ENCODE measurements at regions not wholly inside any gene's neighbourhood (a gene's known extent, or its start where the extent isn't known, plus 50 kb on each side); places are given as distances from the start of the nearest gene placed in this dataset.

DNA sequence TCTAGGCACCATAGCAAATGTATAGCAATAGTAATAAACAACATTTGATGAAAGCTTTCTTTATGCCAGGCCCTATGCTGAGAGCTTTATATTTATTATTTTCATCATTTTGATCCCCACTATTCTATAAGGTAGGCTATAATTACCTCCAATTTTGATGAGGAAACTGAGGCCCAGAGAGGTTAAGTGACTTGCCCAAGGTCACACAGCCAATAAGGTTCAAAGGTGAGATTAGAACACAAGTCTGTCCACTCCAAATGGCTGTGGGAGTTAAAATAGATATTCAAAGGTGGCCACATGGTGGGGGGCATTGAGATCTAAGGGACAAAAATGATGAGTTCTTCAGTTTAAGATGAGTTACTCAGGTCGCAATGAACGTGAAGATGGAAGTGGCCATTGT lies 269.9 kb downstream of the BMP7 start:
- DNase-seq (ENCODE audit: low spot score) = no peak

DNA sequence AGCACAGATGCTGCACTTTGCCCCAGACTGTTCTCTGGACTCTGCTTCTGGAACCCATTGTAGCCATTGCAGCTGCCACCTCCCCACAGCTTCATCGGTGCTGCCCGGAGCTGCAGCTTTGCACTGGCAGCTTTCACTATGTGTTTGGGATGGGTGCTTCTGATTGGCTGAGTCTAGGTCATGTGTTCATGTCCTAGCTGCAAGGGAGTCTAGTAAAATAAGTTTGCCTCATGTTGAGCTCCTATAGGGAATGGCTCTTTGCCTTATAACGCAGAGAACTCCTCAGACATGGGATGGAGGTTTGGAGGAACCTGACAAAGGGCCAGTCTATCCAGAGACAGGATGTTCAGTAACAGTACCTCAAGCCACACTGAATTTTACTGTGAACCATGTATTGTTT lies 268.0 kb downstream of the BMP7 start:
- DNase-seq (ENCODE audit: low spot score) = no peak

DNA sequence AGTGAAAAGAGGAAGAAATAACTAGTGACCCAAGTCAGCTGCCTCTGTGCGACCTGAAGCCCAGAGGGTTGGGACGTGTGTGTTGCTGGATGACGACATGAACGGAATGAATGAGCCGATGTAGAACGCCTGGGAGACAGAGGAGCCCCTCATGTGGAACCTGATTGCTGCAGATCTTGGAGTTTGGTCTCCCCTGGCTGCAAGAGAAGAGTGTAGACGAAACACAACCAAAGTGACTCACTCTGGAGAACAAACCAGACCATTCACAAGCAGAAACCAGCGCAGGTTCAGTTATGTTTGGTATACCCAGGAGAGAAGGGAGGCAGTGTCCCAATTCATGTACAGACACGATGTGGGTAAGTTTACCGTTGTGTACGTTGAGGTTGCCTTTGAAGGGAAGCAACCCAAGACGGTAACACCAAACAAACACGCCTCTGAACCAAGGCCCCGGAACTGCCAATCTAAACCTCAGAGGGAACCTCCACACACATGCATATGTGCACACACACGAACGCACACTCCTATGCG lies 265.9 kb downstream of the BMP7 start:
- DNase-seq (ENCODE audit: low spot score) = no peak

GRCh38 chr20:57001126-57001767 lies 265.2 kb downstream of the BMP7 start:
- no peak for DNase-seq (ENCODE audit: low spot score)

DNA sequence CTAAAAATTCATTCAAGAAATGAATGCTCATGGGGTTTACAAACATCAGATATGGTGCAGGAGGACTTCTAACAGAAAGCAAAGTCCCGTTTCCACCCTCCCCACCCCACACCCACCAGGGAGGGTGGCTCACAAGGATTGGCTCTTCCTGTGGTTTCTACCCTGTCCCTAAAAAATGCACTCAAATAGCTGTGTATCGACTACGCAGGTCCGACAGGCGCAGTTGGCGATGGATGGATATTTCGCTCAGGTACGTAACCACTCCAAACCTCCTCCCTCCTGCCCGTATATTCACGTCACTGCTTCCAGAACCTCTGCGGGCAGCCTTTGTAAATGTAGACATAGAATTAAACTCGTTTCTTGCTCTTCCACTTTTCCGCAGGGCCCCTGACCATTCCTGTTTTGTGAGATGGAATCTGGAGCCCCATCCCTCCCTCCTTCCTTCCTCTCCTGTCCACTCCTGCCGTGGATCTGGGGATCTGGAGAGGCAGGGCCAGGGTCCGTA lies 264.3 kb downstream of the BMP7 start:
- DNase-seq (ENCODE audit: low spot score) = no peak

DNA sequence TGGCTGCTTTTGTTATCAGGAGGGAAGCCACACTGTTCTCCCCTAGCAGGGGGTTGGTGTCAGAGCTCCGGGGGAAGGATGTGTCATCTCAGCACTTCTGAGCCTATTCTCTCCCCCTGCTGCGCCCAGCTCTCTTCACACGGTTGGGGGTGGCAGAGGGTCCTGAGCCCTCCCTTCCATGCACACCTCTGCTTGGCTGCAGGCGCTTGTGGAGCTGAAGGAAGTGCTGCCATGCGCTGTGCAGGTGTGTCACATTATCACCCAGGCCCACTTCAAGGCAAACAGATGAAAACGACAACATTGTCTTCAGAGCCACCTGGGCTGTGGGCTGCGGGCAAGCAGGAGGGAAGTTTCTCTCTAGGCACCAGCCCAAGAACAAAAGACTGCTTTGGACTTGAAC lies 263.4 kb downstream of the BMP7 start:
- DNase-seq (ENCODE audit: low spot score) = no peak

- no peak for DNase-seq (ENCODE audit: low spot score)
Observed at GRCh38 chr20:57004416-57004815, 262.0 kb downstream of the BMP7 start.

DNA sequence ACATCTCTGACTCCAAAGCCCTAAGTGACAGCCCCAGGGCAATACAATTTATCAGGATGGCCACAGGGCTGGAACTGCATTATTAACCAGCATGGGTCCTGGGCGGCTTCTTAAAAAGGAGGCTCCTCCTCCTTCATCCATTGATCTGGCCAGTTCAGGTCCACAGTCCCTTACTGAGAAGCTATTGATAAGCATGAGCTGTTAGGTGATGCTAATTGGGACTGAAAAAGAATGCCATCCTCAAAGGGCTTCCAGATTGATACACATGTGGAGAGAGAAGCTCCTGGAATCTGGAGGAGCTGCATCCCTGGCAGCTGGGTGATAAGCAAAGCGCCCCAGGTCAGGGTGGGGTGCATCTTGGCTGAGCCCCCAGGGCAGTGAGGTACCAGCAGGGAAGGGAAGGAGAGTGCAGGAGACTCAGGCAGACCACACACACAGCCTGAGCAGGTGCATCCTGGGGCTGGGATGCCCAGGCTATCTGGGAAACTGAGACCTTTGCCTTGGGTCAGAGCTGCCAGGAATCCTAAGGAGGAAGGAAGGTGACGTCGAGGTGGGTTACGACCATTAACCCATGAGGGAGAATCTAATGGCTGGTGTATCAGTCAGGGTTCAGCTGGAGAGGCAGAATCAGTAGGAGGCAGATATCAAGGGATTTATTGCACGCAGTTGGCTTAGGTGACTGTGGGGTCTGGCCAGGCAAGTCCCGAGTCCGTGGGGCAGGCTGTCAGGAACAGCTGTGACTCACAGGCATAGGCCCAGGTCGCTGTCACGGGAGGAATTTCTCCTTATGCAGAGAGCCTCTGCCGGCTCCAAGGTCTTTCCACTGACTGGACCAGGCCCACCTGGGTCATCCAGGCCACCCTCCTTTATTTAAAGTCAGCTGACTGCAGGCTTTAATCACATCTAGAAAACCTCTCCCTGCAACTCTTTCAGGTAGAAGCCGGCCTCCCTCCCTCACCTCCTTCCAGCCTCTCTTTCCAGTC lies 261.2 kb downstream of the BMP7 start:
- DNase-seq (ENCODE audit: low spot score) = no peak

DNA sequence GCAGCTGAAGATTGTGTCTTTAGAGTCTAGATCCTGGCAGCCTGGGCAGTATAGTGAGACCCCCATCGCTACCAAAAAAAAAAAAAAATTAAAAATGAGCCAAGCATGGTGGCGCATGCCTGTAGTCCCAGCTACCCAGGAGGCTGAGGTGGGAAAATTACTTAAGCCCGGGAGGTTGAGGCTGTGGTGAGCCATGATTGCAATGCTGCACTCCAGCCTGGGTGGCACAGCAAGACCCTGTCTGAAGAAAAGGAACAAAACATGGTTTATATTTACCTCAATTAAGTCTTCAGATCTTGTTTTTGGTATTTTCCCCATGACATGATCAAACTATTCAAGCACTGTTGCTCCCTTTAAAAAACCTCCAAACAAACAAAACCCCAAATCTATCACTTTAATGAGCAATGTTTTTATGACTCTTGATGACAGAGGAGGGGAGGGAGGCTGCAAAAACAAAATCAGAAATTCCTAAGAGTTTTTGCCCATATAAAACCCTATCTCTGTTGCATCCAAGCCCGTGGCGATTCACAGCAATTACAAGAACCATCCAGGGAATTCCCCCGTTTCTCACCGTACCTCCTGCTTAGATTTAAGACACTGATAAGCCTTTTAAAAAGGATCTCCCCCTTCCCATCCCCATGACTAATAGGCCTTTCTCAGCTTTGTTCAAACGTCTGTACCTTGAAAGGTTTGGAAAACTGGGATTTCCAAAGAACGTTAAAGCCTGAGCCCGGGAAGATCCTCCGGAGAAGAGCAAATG lies 259.9 kb downstream of the BMP7 start:
- DNase-seq (ENCODE audit: low spot score) = no peak

- DNase-seq (ENCODE audit: low spot score) = no peak
Observed at GRCh38 chr20:57007171-57007540, 259.3 kb downstream of the BMP7 start.

DNA sequence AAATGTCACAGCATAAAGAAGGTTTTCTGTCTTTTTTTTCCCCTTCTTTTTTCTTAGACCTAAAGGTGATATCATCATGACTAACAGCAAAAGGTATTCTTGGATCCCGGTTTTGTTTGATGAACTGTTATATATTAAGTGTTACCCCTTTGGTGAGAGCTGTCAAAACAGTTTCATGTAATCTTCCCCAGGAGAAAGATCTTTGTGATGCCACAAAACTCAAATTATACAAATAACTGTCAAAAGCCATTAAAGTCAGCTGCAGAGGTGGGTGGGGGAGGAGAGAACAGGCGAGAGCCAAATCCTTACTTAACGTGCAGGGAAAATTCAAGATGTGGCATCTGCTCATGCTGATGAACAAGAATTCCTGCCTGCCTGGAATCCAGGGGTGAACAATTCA lies 258.2 kb downstream of the BMP7 start:
- DNase-seq (ENCODE audit: low spot score) = no peak

GRCh38 chr20:57009355-57009754 lies 257.1 kb downstream of the BMP7 start:
- no peak for DNase-seq (ENCODE audit: low spot score)

GRCh38 chr20:57009775-57010174 lies 256.7 kb downstream of the BMP7 start:
- DNase-seq (ENCODE audit: low spot score) = no peak

DNA sequence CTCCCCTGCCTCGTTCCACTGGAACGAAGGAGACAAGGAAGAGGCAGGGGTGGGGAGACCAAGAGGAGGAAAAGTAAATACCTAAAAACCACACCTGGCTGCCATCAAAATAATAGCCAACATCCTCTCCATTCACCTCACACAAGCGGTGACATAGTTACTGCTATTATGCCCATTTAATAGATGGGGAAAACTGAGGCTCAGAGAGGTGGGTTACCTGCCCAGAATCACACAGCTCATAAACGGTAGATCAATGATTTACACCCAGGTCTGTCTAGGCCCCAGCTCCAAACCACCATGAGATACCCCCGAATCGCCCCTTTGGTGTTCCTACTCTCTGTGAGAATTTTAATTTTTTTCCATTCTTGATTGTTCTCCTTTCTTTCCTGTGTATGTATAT lies 253.8 kb downstream of the BMP7 start:
- no peak for DNase-seq (ENCODE audit: low spot score)

DNA sequence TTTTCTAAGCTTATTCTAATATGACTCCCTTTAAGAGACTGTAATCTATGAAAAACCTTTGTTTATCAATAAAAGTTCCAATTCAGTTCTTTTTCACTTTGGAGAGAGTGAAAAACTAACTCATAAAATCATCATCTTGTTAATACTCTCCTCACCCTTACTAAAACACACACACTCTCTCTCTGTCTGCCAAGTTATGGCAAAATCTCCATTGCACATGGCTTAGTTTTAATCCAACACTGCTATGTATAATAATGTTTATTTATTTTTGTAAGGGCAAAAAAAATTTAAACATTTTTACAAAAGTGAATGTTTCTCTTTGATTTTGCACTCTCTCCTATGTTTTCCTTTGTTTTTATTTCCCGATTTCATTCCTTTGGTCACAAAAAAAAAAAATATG lies 253.2 kb downstream of the BMP7 start:
- no peak for DNase-seq (ENCODE audit: low spot score)

GRCh38 chr20:57013741-57014140 lies 252.7 kb downstream of the BMP7 start:
- no peak for DNase-seq (ENCODE audit: low spot score)

GRCh38 chr20:57020364-57020763 lies 246.1 kb downstream of the BMP7 start:
- DNase-seq (ENCODE audit: low spot score) = no peak

GRCh38 chr20:57022306-57022705 lies 244.1 kb downstream of the BMP7 start:
- no peak for DNase-seq (ENCODE audit: low spot score)

DNA sequence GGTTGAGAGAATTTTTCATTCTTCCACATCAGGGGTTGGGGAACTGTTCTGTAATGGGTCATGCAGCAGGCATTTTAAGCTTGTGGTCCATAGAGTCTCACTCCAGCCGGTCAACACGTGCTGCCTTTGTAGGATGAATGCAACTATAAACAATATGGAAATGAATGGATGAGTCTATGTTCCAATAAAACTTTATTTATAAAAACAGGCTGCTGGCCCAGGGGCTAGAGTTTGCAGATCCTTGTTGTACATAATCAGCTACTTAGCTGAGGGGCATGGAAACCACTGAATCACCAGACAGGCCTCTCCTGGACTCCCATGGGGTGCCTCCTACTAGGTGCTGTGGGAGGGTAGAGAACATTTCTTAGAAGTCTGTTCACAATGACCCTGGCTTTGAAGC lies 243.4 kb downstream of the BMP7 start:
- no peak for DNase-seq (ENCODE audit: low spot score)

GRCh38 chr20:57023997-57024396 lies 242.4 kb downstream of the BMP7 start:
- no peak for DNase-seq (ENCODE audit: low spot score)

- DNase-seq (ENCODE audit: low spot score) = no peak
Observed at GRCh38 chr20:57024849-57025248, 241.6 kb downstream of the BMP7 start.

DNA sequence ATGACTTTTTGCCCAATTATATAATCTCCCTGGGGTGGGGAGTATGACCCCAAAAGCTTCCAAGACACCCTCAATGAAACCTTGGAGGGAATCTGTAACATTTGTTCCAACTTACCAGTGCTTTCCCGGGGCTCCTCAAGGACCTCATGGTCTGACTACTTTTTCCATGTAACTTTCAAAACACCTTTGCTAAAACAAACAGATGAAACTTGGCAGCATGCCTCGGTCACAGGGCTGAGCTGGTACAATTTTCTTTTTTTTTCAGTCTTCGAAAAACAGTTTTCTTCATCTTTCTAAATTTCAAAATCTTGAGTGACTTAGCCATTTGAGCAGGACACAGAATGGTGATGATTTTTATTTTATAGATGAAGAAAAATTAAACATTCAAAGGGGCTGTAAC lies 241.2 kb downstream of the BMP7 start:
- no peak for DNase-seq (ENCODE audit: low spot score)

Measured in GM03348 (cell line).